Activated naive CD4-positive, alpha-beta T cell treated with anti-CD3 and anti-CD28 coated beads, Interleukin-2, amount 10 ng/mL, durations not matched to agents 7 days and 5 days (primary cell): ENCODE measurements at regions not wholly inside any gene's neighbourhood (a gene's known extent, or its start where the extent isn't known, plus 50 kb on each side); places are given as distances from the start of the nearest gene placed in this dataset.

Experiments used
- CTCF ChIA-PET: fragments of 350-600 bp; sonication (Branson Sonifier 250); formaldehyde crosslinking; loops from one replicate; lab custom pipeline; 2021; ENCODE audit warnings: antibody characterized with exemption; lab: Charles Lee
- DNase-seq: peaks from one replicate; pipeline ENCODE4 v3.0.0-alpha.2; 2020
- H3K27ac Mint-ChIP-seq: one replicate; pipeline ENCODE4 v1.8.0; 2021; ENCODE audit warnings: mild to moderate bottlenecking, moderate library complexity, mixed read lengths
- H3K27me3 Mint-ChIP-seq: one replicate; pipeline ENCODE4 v1.8.0; 2021; ENCODE audit warnings: mild to moderate bottlenecking, mixed read lengths
- H3K36me3 Mint-ChIP-seq: one replicate; pipeline ENCODE4 v1.8.0; 2021; ENCODE audit warnings: mixed read lengths
- H3K4me1 Mint-ChIP-seq: one replicate; pipeline ENCODE4 v1.8.0; 2021; ENCODE audit warnings: mixed read lengths
- H3K4me3 Mint-ChIP-seq: one replicate; pipeline ENCODE4 v1.8.0; 2021; ENCODE audit warnings: mild to moderate bottlenecking, moderate library complexity, mixed read lengths
- H3K9me3 Mint-ChIP-seq: one replicate; pipeline ENCODE4 v1.8.0; 2021; ENCODE audit warnings: mixed read lengths

GRCh38 chr6:133026705-133027104 lies 212.3 kb downstream of the RPS12 start:
- Mint-ChIP-seq H3K9me3 (no peaks in the 10 kb centered on the region), H3K4me3 (no peak overlapping the region), H3K27me3 (no peaks in the 10 kb centered on the region), H3K36me3 (no peaks in the 10 kb centered on the region), H3K27ac (no peak overlapping the region), H3K4me1 (no peaks in the 10 kb centered on the region)
- DNase-seq = no peak
- CTCF ChIA-PET = no interaction called here

GRCh38 chr6:133033263-133033662 lies 207.9 kb upstream of the EYA4 start:
- CTCF ChIA-PET = no interaction called here
- no peak overlapping the region for H3K4me3 Mint-ChIP-seq
- no peaks in the 10 kb centered on the region for H3K4me1 Mint-ChIP-seq
- H3K27ac Mint-ChIP-seq = no peak overlapping the region
- no peaks in the 10 kb centered on the region for H3K9me3 Mint-ChIP-seq
- DNase-seq = no peak
- no peaks in the 10 kb centered on the region for H3K36me3 Mint-ChIP-seq
- H3K27me3 Mint-ChIP-seq = no peaks in the 10 kb centered on the region

GRCh38 chr6:133034509-133035206 lies 206.5 kb upstream of the EYA4 start:
- H3K27ac Mint-ChIP-seq = no peak overlapping the region
- no peak for DNase-seq
- CTCF ChIA-PET = no interaction called here
- H3K9me3 Mint-ChIP-seq = no peaks in the 10 kb centered on the region
- no peaks in the 10 kb centered on the region for H3K4me1 Mint-ChIP-seq
- no peaks in the 10 kb centered on the region for H3K36me3 Mint-ChIP-seq
- no peaks in the 10 kb centered on the region for H3K27me3 Mint-ChIP-seq
- no peak overlapping the region for H3K4me3 Mint-ChIP-seq

- no peaks in the 10 kb centered on the region for H3K27me3 Mint-ChIP-seq
- H3K9me3 Mint-ChIP-seq = no peaks in the 10 kb centered on the region
- CTCF ChIA-PET = interaction anchor here (0.7 to 2.2 kb wide), 3 partner anchors 13 to 217 kb away, joined by 3 to 9 read pairs (median 3); no protein-coding TSS in a partner anchor
- no peaks in the 10 kb centered on the region for H3K36me3 Mint-ChIP-seq
- no peak overlapping the region for H3K4me3 Mint-ChIP-seq
- H3K27ac Mint-ChIP-seq = no peak overlapping the region
- no peak for DNase-seq
- no peaks in the 10 kb centered on the region for H3K4me1 Mint-ChIP-seq
Measured at GRCh38 chr6:133040094-133040802, 200.9 kb upstream of the EYA4 start.

- no peak overlapping the region for H3K27ac Mint-ChIP-seq
- no peaks in the 10 kb centered on the region for H3K36me3 Mint-ChIP-seq
- no peak for DNase-seq
- H3K9me3 Mint-ChIP-seq = no peaks in the 10 kb centered on the region
- H3K4me3 Mint-ChIP-seq = no peak overlapping the region
- no peaks in the 10 kb centered on the region for H3K4me1 Mint-ChIP-seq
- H3K27me3 Mint-ChIP-seq = no peaks in the 10 kb centered on the region
- CTCF ChIA-PET = interaction anchor here (0.7 to 2.2 kb wide), 3 partner anchors 12 to 218 kb away, joined by 3 to 9 read pairs (median 3); no protein-coding TSS in a partner anchor
Measured at GRCh38 chr6:133040803-133041419, 200.2 kb upstream of the EYA4 start.

- Mint-ChIP-seq H3K4me3 (no peak overlapping the region), H3K27ac (no peak overlapping the region), H3K4me1 (no peaks in the 10 kb centered on the region), H3K36me3 (no peaks in the 10 kb centered on the region), H3K9me3 (no peaks in the 10 kb centered on the region), H3K27me3 (no peaks in the 10 kb centered on the region)
- CTCF ChIA-PET = no interaction called here
- DNase-seq = no peak
Measured at GRCh38 chr6:133042550-133043120, 198.5 kb upstream of the EYA4 start.

- H3K36me3 Mint-ChIP-seq = no peaks in the 10 kb centered on the region
- H3K4me3 Mint-ChIP-seq = no peak overlapping the region
- H3K9me3 Mint-ChIP-seq = no peaks in the 10 kb centered on the region
Measured at GRCh38 chr6:133046576-133046975, 194.6 kb upstream of the EYA4 start.

GRCh38 chr6:133047065-133047665 lies 194.0 kb upstream of the EYA4 start:
- no peak overlapping the region for H3K4me3 Mint-ChIP-seq
- no peaks in the 10 kb centered on the region for H3K9me3 Mint-ChIP-seq
- H3K27me3 Mint-ChIP-seq = no peaks in the 10 kb centered on the region
- no peak overlapping the region for H3K27ac Mint-ChIP-seq
- DNase-seq = no peak
- H3K4me1 Mint-ChIP-seq = no peaks in the 10 kb centered on the region
- CTCF ChIA-PET = no interaction called here
- H3K36me3 Mint-ChIP-seq = no peaks in the 10 kb centered on the region

More at GRCh38 chr6:133046576-133046975, 194.6 kb upstream of the EYA4 start:
- Mint-ChIP-seq H3K27me3 (no peaks in the 10 kb centered on the region), H3K4me1 (no peaks in the 10 kb centered on the region), H3K27ac (no peak overlapping the region)
- CTCF ChIA-PET = no interaction called here
- no peak for DNase-seq

GRCh38 chr6:133047706-133048105 lies 193.5 kb upstream of the EYA4 start:
- CTCF ChIA-PET = no interaction called here
- Mint-ChIP-seq H3K27ac (no peak overlapping the region), H3K9me3 (no peaks in the 10 kb centered on the region), H3K4me3 (no peak overlapping the region), H3K27me3 (no peaks in the 10 kb centered on the region), H3K4me1 (no peaks in the 10 kb centered on the region), H3K36me3 (no peaks in the 10 kb centered on the region)
- DNase-seq = no peak

- DNase-seq = no peak
Measured at GRCh38 chr6:133051240-133051639, 189.9 kb upstream of the EYA4 start.

GRCh38 chr6:133052465-133052864 lies 188.7 kb upstream of the EYA4 start:
- H3K27ac Mint-ChIP-seq = no peak overlapping the region
- no peak for DNase-seq
- no peaks in the 10 kb centered on the region for H3K36me3 Mint-ChIP-seq
- no peaks in the 10 kb centered on the region for H3K4me1 Mint-ChIP-seq
- CTCF ChIA-PET = interaction anchor here (0.7 kb wide), 1 partner anchor 8 kb away, joined by 3 read pairs; no protein-coding TSS in a partner anchor
- no peaks in the 10 kb centered on the region for H3K9me3 Mint-ChIP-seq
- no peak overlapping the region for H3K4me3 Mint-ChIP-seq
- no peaks in the 10 kb centered on the region for H3K27me3 Mint-ChIP-seq

More at GRCh38 chr6:133051240-133051639, 189.9 kb upstream of the EYA4 start:
- CTCF ChIA-PET = no interaction called here
- Mint-ChIP-seq H3K27me3 (no peaks in the 10 kb centered on the region), H3K27ac (no peak overlapping the region), H3K4me3 (no peak overlapping the region), H3K9me3 (no peaks in the 10 kb centered on the region), H3K36me3 (no peaks in the 10 kb centered on the region), H3K4me1 (no peaks in the 10 kb centered on the region)

- peaks cover 3% of the 10 kb centered on the region for H3K27me3 Mint-ChIP-seq
- H3K27ac Mint-ChIP-seq = no peak overlapping the region
- no peaks in the 10 kb centered on the region for H3K36me3 Mint-ChIP-seq
- no peaks in the 10 kb centered on the region for H3K9me3 Mint-ChIP-seq
- H3K4me3 Mint-ChIP-seq = no peak overlapping the region
- CTCF ChIA-PET = no interaction called here
- H3K4me1 Mint-ChIP-seq = no peaks in the 10 kb centered on the region
- DNase-seq = no peak
Measured at GRCh38 chr6:133055441-133055966, 185.7 kb upstream of the EYA4 start.

- Mint-ChIP-seq H3K9me3 (no peaks in the 10 kb centered on the region), H3K4me1 (no peaks in the 10 kb centered on the region), H3K27ac (no peak overlapping the region), H3K4me3 (no peak overlapping the region), H3K36me3 (no peaks in the 10 kb centered on the region), H3K27me3 (peaks cover 3% of the 10 kb centered on the region)
- no peak for DNase-seq
- CTCF ChIA-PET = no interaction called here
Measured at GRCh38 chr6:133057352-133057751, 183.8 kb upstream of the EYA4 start.

GRCh38 chr6:133062077-133062476 lies 179.1 kb upstream of the EYA4 start:
- H3K36me3 Mint-ChIP-seq = no peaks in the 10 kb centered on the region
- H3K27me3 Mint-ChIP-seq = peaks cover 3% of the 10 kb centered on the region
- CTCF ChIA-PET = no interaction called here
- no peaks in the 10 kb centered on the region for H3K9me3 Mint-ChIP-seq
- H3K4me1 Mint-ChIP-seq = no peaks in the 10 kb centered on the region
- H3K4me3 Mint-ChIP-seq = no peak overlapping the region
- no peak overlapping the region for H3K27ac Mint-ChIP-seq
- no peak for DNase-seq
